SKM-1 (cell line): ENCODE measurements at regions not wholly inside any gene's neighbourhood (a gene's known extent, or its start where the extent isn't known, plus 50 kb on each side); places are given as distances from the start of the nearest gene placed in this dataset.
"Not testable (repeated sequence)": the region's sequence is repeated elsewhere in the genome, so short reads cannot be mapped to it uniquely, and the experiment has no call there.

Experiments used
- DNase-seq: peaks from one replicate; lab custom pipeline; 2025; ENCODE audit not compliant: unreplicated experiment; lab: John Stamatoyannopoulos, UW

GRCh38 chr12:25424211-25424731, 128.8 kb downstream of the LMNTD1 start:
- no peak for DNase-seq

- no peak for DNase-seq
Observed at GRCh38 chr12:25423355-25424050, 129.6 kb downstream of the LMNTD1 start.

GRCh38 chr12:25422241-25422640, 130.8 kb downstream of the LMNTD1 start:
- DNase-seq, result no peak

DNA sequence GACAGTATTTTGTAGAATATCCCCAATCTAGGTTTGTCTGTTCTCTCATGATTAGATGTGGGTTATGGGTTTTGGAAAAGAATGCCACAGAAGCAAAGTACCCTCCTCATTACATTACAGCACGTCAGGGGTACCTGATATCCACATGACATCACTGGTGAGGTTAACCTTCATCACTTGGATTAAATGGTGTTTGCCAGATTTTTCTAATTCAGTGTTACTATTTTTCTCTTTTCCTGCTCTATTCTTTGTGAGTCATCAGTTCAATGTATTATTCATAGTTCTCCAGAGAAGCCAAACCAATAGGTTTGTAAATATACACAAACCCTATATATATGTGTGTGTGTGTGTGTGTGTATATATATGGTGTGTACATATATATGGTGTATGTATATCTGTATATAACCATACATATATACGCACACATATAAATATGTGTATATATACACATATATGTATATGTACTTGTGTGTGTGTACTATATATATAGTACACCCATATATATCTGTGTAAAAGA, 131.4 kb downstream of the LMNTD1 start:
- no peak for DNase-seq

DNA sequence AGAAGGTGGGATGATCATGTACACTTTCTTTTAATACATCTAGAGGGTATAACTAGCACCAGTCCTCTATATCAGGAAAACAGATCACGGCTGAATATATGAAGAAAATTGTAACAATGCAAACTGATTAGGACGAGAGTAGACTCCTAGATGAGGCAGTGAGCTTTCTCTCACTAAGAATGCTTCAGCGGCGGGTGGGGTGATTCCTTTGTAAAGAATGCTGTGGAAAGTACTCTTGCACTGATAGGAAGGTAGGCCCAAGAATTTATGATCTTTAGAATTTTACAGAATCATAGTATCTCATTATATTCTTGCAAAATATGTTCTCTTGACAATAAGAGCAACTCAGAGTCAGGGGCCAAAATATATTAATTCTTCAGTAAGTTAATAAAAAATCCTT, 133.0 kb downstream of the LMNTD1 start:
- no peak for DNase-seq

GRCh38 chr12:25419595-25419994, 133.5 kb downstream of the LMNTD1 start:
- no peak for DNase-seq

GRCh38 chr12:25417071-25417470, 136.0 kb downstream of the LMNTD1 start:
- DNase-seq, result no peak

DNA sequence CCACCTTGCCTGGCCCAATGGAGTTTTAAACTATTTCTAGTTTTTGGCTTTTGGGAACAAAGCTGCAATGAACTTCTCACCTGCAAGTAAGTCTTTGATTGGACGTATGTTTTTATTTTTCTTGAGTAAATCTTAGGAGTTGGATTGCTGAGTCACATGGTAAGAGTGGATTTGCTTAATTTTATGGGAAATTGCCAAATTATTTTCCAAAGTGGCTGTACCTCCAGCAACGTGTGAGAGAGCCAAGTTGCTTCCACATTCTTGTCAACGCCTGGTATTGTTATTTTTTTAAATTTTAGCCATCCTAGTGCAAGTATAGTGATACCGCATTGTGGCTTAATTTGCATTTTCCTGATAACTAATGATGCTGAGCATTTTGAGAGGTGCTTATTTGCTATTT, 136.6 kb downstream of the LMNTD1 start:
- no peak for DNase-seq

DNA sequence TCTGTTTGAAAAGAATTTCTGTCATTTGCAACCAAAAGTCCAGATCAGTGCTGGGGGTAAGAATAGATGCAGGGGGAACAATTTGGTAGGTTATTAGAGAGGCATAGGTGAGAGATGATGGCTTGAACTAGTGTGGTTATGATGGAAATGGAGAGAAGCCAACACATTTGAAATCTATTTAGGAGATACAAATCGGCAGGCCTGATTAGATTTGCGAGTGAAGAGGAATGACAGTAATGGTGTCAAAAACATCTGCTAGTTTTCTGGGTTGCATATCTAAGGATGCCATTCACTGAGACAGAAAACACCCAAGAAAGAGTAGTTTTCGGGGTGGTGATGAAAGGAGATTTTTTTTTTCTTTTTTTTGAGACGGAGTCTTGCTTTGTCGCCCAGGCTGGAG, 138.1 kb downstream of the LMNTD1 start:
- no peak for DNase-seq

GRCh38 chr12:25412735-25413134, 140.3 kb downstream of the LMNTD1 start:
- no peak for DNase-seq

DNA sequence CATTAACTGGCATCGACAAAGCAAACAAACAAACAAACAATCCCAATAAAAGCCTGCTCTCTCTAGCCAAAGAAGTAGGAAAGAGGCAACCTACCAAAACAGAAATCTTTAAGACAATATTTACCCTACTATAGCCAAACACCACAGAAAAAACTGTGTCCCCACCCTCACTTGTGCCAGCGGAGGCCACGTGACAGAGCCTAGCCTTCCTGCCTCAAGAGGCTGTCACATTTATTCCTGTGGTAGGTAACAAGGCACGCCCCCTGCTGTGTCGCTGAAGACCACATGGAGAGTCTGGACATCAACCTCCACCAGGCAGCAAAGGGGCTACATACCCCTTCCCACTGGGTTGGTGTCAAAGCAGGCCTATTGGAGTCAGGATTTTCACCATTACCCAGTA, 148.1 kb downstream of the LMNTD1 start:
- no peak for DNase-seq

GRCh38 chr12:25401547-25402345, 151.0 kb upstream of the KRAS start:
- DNase-seq, result no peak

DNA sequence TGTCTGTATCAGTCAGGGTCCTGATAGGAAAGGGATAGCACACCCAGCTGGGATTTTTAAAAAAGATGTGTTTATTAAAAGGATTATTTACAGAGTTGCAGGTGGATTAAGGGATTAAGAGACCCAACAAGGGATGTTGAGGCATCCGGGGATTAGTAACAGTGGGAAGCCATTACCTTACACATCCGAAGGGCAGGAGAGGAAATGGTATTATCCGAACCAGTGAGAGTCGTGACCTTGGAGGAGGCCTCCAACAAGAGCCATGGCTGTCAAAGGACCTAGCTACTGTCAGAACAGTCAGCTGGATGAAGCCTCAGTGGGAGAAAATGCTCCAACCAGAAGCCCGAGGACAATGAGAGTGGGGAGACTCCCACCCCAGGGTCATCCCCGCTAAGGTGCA, 146.3 kb upstream of the KRAS start:
- no peak for DNase-seq

GRCh38 chr12:25395227-25395626, 144.5 kb upstream of the KRAS start:
- DNase-seq, result no peak

- DNase-seq, result not testable (repeated sequence)
Observed at GRCh38 chr12:25394775-25395174, 144.0 kb upstream of the KRAS start.

GRCh38 chr12:25394025-25394424, 143.3 kb upstream of the KRAS start:
- DNase-seq, result no peak

DNA sequence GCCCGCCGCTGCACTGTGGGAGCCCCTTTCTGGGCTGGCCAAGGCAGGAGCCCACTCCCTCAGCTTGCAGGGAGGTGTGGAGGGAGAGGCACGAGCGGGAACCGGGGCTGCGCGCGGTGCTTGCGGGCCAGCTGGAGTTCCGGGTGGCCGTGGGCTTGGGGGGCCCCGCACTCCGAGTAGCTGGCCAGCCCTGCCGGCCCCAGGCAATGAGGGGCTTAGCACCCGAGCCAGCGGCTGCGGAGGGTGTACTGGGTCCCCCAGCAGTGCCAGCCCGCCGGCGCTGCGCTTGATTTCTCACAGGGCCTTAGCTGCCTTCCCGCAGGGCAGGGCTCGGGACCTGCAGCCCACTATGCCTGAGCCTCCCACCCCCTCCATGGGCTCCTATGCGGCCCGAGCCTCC, 140.6 kb upstream of the KRAS start:
- DNase-seq, result not testable (repeated sequence)

DNA sequence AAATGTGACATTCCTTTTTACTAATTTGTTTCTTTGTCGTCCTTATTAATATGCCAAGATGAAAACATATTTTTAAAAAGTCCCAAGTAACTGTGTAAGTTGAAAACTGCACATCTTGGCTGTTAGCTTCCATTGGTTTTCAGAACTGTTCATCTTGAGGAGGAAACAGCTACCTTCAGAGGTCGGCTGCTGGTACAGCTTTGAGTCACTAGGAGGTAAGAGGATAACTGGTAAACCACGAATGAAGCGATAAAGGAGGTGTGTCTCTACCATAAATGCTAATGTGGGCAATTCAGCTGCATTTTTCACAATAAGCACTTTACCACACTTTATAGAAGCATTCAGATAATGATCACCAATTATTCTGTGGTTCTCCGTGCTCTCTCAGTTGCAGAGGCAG, 137.5 kb upstream of the KRAS start:
- DNase-seq, result no peak

- no peak for DNase-seq
Observed at GRCh38 chr12:25387732-25388050, 137.0 kb upstream of the KRAS start.

DNA sequence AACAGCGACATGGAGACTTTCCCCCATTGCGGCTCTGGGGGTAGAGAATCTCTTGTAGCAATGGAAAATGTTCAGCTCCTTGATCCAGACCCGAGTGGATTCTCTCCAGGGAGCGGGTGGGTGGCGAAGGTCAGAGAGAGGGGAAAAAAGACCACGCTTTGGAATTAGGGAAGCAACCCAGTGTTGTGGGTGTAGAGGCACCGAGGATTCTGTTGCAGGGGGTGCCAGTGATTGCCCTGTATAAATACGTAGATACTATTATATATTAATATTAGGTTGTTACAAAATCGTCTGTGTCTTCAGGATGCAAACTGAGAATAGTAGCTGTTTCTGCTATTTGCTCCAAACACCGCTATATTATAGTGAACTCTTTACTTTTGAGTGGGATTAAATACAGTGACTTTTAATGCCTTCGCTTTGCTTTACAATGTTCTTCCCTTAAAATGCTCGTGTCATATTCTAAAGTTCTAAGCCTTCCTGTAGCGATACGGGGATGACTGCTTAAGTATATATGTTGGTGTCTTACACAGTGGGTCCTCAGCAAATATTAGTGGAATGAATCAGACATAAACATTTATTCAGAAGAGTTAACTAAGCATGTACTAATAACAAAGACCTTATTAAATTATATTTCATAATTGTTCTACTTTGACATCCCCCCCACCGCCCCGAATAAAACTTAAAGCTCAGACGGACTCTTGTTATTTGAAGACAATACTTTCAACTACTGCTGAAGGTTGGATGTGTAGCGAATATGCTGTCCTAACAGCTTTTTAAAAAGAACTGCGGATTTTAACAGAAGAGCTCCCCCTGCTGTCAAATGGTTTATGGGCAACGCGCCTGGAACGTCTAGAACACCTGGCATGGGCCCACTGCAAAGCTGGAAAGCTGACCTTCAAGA, 136.4 kb upstream of the KRAS start:
- DNase-seq, result peak; percentile 42

- DNase-seq, result no peak
Observed at GRCh38 chr12:25384893-25385248, 134.1 kb upstream of the KRAS start.
